CD4-positive, CD25-positive, alpha-beta regulatory T cell (primary cell): ENCODE measurements at regions not wholly inside any gene's neighbourhood (a gene's known extent, or its start where the extent isn't known, plus 50 kb on each side); places are given as distances from the start of the nearest gene placed in this dataset.

Experiments
- ATAC-seq, 2 donors: fragments of 150-1000 bp; cut with Tn5 transposase; one replicate each; pipeline ENCODE4 v1.10.0; 2021; ENCODE audit warnings: low read depth in 2 of 2, moderate number of reproducible peaks in 2 of 2, moderate library complexity in 1 of 2
- DNase-seq, 3 donors: peaks; one replicate each; pipeline versions ENCODE4 v3.0.0 to v3.0.0-alpha.2; 2012 to 2022; ENCODE audit warnings: mixed read lengths in 1 of 3
- H3K27ac ChIP-seq: one replicate; pipeline ENCODE4 v1.7.0; 2013; ENCODE audit warnings: mild to moderate bottlenecking, low read length; ENCODE audit not compliant: insufficient read depth, poor library complexity, severe bottlenecking
- H3K27me3 ChIP-seq: one replicate; pipeline ENCODE4 v1.7.0; 2013; ENCODE audit warnings: low read length; ENCODE audit not compliant: control insufficient read depth, insufficient read depth
- H3K36me3 ChIP-seq: one replicate; pipeline ENCODE4 v1.7.0; 2013; ENCODE audit warnings: mild to moderate bottlenecking, low read length, moderate library complexity; ENCODE audit not compliant: control insufficient read depth, insufficient read depth
- H3K4me1 ChIP-seq: 2 replicates; pipeline ENCODE4 v1.7.0; 2013; ENCODE audit warnings: mild to moderate bottlenecking, low read length; ENCODE audit not compliant: insufficient read depth, control insufficient read depth, poor library complexity, severe bottlenecking
- H3K4me3 ChIP-seq: one replicate; pipeline ENCODE4 v1.7.0; 2013; ENCODE audit warnings: low read depth, mild to moderate bottlenecking, low read length, moderate library complexity
- H3K9me3 ChIP-seq, 2 experiments: 1 replicate in 1 of 2; 2 replicates in 1 of 2; pipeline ENCODE4 v1.7.0; 2013; ENCODE audit warnings: low read length in 2 of 2, mild to moderate bottlenecking in 1 of 2, moderate library complexity in 1 of 2; ENCODE audit not compliant: control insufficient read depth in 2 of 2
- H3K27ac Mint-ChIP-seq, 3 donors: one replicate each; pipeline ENCODE4 v1.8.0; 2020 to 2022; ENCODE audit warnings: mild to moderate bottlenecking in 3 of 3, mixed read lengths in 3 of 3, moderate library complexity in 2 of 3
- H3K27me3 Mint-ChIP-seq: one replicate; pipeline ENCODE4 v1.8.0; 2022; ENCODE audit warnings: mild to moderate bottlenecking, mixed read lengths
- H3K36me3 Mint-ChIP-seq: one replicate; pipeline ENCODE4 v1.8.0; 2020; ENCODE audit warnings: mixed read lengths
- H3K4me1 Mint-ChIP-seq, 4 donors: one replicate each; pipeline ENCODE4 v1.8.0; 2020 to 2022; ENCODE audit warnings: mixed read lengths in 4 of 4, mild to moderate bottlenecking in 1 of 4
- H3K4me3 Mint-ChIP-seq, 4 donors: one replicate each; pipeline ENCODE4 v1.8.0; 2020 to 2022; ENCODE audit warnings: mild to moderate bottlenecking in 4 of 4, mixed read lengths in 4 of 4, moderate library complexity in 3 of 4
- H3K9me3 Mint-ChIP-seq, 7 donors: one replicate each; pipeline ENCODE4 v1.8.0; 2020 to 2022; ENCODE audit warnings: mixed read lengths in 7 of 7, mild to moderate bottlenecking in 3 of 7, moderate library complexity in 2 of 7

DNA sequence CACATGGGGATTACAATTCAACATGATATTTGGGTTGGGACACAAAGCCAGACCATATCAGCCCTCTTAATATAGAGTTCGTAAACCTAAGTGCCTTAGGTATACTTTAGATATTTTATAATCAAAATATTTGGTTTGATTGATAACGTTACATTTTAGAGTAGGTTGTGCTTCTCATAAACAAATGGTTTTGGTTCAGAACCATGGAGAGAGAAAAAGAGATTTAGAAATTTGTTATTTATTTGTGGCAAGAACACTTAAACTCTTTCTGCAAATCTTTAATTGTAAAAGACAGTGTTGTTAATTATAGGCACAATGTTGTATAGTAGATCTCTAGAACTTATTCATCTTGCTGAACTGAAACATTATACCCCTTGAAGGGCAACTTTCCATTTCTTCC lies 298.8 kb downstream of the TENT4A start:
- ATAC-seq (no peak), DNase-seq (no peak)
- Histone ChIP-seq H3K27me3 (no peaks in the 10 kb centered on the region), H3K4me1 (no peaks in the 10 kb centered on the region), H3K36me3 (no peaks in the 10 kb centered on the region), H3K9me3 (no peaks in the 10 kb centered on the region), H3K27ac (no peak overlapping the region), H3K4me3 (no peak overlapping the region)
- H3K4me1 Mint-ChIP-seq = no peaks in the 10 kb centered on the region
- no peaks in the 10 kb centered on the region for H3K27me3 Mint-ChIP-seq
- peaks cover 0 to 4% (median 2%) of the 10 kb centered on the region in 7 donors for H3K9me3 Mint-ChIP-seq
- H3K4me3 Mint-ChIP-seq = no peak overlapping the region
- H3K36me3 Mint-ChIP-seq = no peaks in the 10 kb centered on the region
- no peak overlapping the region for H3K27ac Mint-ChIP-seq

DNA sequence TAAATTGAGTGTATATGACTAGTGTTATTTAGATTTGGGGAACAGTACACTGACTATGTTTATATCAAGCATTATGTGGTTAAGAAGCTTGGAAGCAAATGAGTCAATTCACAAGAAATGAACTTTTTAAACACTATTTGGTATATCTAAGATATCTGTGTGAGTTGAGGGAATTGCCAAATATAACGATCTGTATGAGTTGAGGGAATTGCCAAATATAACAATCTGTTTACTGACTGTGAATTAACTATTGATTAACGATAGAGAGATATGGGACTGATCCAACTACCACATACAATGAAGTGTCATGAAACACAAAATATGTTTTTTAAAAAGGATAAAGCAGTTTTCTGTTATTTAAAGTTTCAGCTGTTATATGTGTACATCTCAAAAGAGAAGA lies 301.4 kb downstream of the TENT4A start:
- H3K36me3 ChIP-seq = no peaks in the 10 kb centered on the region
- no peak for DNase-seq
- Mint-ChIP-seq H3K27ac (no peak overlapping the region), H3K9me3 (peaks cover 0 to 4% (median 2%) of the 10 kb centered on the region in 7 donors), H3K4me3 (peak overlapping the region in 1 of 4 donors; percentile 33), H3K27me3 (no peaks in the 10 kb centered on the region), H3K4me1 (no peaks in the 10 kb centered on the region), H3K36me3 (no peaks in the 10 kb centered on the region)
- no peak overlapping the region for H3K27ac ChIP-seq
- H3K9me3 ChIP-seq = no peaks in the 10 kb centered on the region
- no peak for ATAC-seq
- H3K4me1 ChIP-seq = no peaks in the 10 kb centered on the region
- no peak overlapping the region for H3K4me3 ChIP-seq
- no peaks in the 10 kb centered on the region for H3K27me3 ChIP-seq

DNA sequence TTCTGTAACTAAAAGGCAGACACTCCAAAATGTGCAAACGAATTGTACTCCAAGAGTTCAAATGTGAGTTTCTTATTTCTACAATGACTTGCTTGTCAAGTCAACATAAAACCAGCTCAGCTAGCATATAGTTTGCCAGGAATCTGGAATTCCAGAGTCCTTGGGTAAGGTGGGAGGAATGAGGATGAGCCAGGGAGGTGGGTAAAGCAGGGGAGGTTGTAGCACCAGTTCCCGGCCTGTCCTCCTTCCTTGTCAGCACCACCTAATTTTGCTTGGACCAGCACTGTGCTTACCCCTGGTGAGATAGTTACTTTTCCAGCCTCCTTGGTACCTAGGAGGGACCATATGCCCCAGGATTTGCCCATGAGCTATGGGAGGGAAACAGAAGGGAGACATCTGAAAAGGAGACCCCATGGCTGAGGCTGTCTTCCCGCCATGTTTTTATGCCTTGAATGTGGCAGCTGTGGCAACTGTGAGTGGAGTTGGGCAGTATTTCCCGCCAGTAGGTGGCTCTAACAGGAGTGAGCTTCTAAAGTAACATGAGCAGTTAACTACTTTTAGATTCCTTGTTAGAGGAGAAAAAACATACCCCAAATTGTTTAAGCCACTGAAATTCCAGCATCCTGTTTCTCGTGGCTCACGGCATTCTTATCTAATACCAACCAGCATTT lies 302.5 kb downstream of the TENT4A start:
- H3K27ac ChIP-seq = no peak overlapping the region
- Mint-ChIP-seq H3K4me1 (no peaks in the 10 kb centered on the region), H3K36me3 (no peaks in the 10 kb centered on the region), H3K27me3 (no peaks in the 10 kb centered on the region), H3K9me3 (peaks cover 0 to 9% (median 4%) of the 10 kb centered on the region in 7 donors), H3K4me3 (no peak overlapping the region), H3K27ac (no peak overlapping the region)
- H3K9me3 ChIP-seq = no peaks in the 10 kb centered on the region
- DNase-seq (no peak), ATAC-seq (no peak)
- H3K4me1 ChIP-seq = no peaks in the 10 kb centered on the region
- no peaks in the 10 kb centered on the region for H3K27me3 ChIP-seq
- no peaks in the 10 kb centered on the region for H3K36me3 ChIP-seq
- H3K4me3 ChIP-seq = no peak overlapping the region

DNA sequence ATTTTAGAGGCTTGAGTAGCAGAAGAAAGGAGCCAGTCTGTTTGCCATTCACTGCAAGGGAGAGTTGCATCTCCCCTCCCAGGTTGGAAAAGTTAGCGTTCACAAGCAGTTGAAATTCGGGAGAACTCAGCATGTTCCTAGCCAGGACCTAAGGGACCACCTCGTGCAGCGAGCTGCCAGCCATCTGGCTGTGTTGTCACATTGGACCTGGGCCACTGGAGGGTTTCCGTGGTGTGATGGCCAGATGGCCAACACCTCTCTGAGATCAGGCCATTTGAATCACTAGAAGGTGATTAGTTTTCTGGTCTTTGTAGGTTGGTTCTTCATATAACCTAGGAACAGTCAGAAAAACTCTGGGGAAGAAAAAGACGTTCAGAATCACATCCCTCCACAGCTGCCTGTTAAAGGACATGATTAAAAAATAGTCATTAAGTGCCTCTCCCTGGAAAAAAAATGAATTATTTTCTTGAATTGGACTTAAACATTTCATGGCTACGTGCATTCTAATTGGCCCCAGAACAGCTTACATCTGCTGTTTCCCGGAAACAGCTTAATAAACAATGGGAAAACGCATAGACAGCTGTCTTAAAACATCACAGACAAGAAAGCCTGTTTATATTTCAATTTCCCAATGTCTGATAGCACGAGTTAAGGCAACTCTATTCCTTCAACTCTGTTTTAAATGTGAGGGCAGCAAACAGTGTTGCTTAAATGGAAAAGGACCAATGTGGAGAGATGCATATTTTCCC lies 303.9 kb downstream of the TENT4A start:
- H3K27me3 ChIP-seq = no peaks in the 10 kb centered on the region
- H3K27me3 Mint-ChIP-seq = no peaks in the 10 kb centered on the region
- H3K36me3 Mint-ChIP-seq = no peaks in the 10 kb centered on the region
- no peak overlapping the region for H3K4me3 ChIP-seq
- no peaks in the 10 kb centered on the region for H3K36me3 ChIP-seq
- no peaks in the 10 kb centered on the region for H3K4me1 ChIP-seq
- peaks cover under 1 to 14% of the 10 kb centered on the region in 2 experiments for H3K9me3 ChIP-seq
- H3K4me1 Mint-ChIP-seq = no peaks in the 10 kb centered on the region
- peaks cover 0 to 15% (median 6%) of the 10 kb centered on the region in 7 donors for H3K9me3 Mint-ChIP-seq
- H3K4me3 Mint-ChIP-seq = no peak overlapping the region
- ATAC-seq (no peak), DNase-seq (no peak)
- no peak overlapping the region for H3K27ac Mint-ChIP-seq
- no peak overlapping the region for H3K27ac ChIP-seq

DNA sequence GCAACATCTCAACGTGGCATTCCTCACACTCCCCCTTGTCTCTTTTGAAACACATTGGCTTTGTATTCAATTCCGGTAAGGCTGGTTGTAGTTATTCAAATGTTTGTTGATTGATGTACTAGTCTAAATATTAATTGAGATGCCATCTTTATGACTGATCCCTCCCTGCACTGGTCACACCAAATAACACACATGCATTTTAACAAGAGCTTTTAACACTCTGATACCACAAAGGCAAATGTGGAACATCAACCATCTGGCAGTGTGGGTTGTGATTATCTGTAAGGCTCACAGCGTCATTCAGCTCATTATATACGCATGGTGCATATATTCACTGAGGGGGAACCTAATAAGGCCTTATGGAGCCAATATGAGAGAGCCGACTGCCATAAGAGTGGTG lies 305.0 kb downstream of the TENT4A start:
- DNase-seq (no peak), ATAC-seq (no peak)
- Mint-ChIP-seq H3K4me1 (no peaks in the 10 kb centered on the region), H3K36me3 (no peaks in the 10 kb centered on the region), H3K9me3 (peaks cover 0 to 23% (median 6%) of the 10 kb centered on the region in 7 donors), H3K27me3 (no peaks in the 10 kb centered on the region), H3K4me3 (no peak overlapping the region), H3K27ac (no peak overlapping the region)
- H3K4me1 ChIP-seq = no peaks in the 10 kb centered on the region
- H3K9me3 ChIP-seq = peaks cover 11 to 24% of the 10 kb centered on the region in 2 experiments
- no peak overlapping the region for H3K4me3 ChIP-seq
- H3K36me3 ChIP-seq = no peaks in the 10 kb centered on the region
- H3K27me3 ChIP-seq = no peaks in the 10 kb centered on the region
- H3K27ac ChIP-seq = no peak overlapping the region

DNA sequence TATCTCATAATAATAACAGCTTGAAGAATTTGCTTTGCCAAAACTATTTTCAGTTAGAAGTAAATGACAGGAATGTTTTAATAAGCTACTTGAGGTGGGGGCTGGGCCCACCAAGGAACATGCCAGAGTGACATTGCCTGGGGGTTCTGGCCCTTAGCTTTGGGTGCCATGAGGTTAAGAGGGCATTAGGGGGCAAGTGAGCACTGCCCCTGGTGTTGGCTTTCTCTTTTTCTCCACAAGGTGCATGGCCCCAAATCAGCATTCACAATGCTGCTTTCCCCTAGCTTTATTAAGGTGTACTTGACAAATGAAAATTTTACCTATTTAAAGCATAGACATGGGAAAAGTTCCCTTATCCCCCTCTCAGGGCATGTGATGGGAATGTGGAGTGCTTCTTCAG lies 305.4 kb downstream of the TENT4A start:
- H3K27me3 Mint-ChIP-seq = no peaks in the 10 kb centered on the region
- no peak overlapping the region for H3K4me3 ChIP-seq
- no peaks in the 10 kb centered on the region for H3K36me3 Mint-ChIP-seq
- H3K4me3 Mint-ChIP-seq = no peak overlapping the region
- no peaks in the 10 kb centered on the region for H3K4me1 Mint-ChIP-seq
- ATAC-seq = no peak
- no peaks in the 10 kb centered on the region for H3K4me1 ChIP-seq
- DNase-seq = no peak
- no peaks in the 10 kb centered on the region for H3K27me3 ChIP-seq
- H3K9me3 Mint-ChIP-seq = peaks cover 0 to 27% (median 7%) of the 10 kb centered on the region in 7 donors
- no peak overlapping the region for H3K27ac Mint-ChIP-seq
- H3K9me3 ChIP-seq = peaks cover 15 to 28% of the 10 kb centered on the region in 2 experiments
- no peak overlapping the region for H3K27ac ChIP-seq
- H3K36me3 ChIP-seq = no peaks in the 10 kb centered on the region

DNA sequence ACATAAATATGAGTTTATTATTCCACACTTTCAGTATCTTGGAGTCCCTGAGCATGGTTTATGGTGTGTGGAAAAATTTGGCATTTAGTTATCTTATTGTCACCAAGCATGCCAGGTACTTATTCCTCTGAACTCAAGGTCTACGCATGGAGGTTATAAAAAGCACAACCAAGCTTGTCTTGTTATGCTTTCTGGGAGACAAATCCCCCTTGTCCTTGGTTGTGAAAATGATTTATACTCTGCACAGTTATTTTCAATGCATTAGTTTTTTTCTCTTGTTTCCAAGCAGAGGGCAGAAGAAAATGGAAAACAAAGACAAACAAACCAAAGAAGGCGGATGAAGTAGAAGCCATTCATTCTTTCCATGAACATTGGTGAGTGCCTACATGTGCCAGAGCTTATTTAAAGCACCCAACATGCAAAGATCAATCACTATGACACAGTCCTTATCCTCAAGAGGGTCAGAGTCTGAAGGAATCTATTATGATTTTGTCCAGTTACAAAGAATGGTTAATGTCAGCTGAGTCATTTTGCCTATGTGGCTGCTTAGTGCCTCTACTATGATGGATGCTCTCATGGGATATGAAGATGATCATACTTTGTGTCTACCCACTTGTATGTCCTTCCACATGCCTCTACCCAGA lies 323.1 kb downstream of the TENT4A start:
- H3K4me1 ChIP-seq = no peaks in the 10 kb centered on the region
- no peaks in the 10 kb centered on the region for H3K4me1 Mint-ChIP-seq
- no peak overlapping the region for H3K27ac ChIP-seq
- DNase-seq (no peak), ATAC-seq (no peak)
- no peaks in the 10 kb centered on the region for H3K36me3 Mint-ChIP-seq
- H3K4me3 ChIP-seq = no peak overlapping the region
- H3K4me3 Mint-ChIP-seq = no peak overlapping the region
- H3K27ac Mint-ChIP-seq = no peak overlapping the region
- no peaks in the 10 kb centered on the region for H3K36me3 ChIP-seq
- no peaks in the 10 kb centered on the region for H3K27me3 ChIP-seq
- H3K27me3 Mint-ChIP-seq = no peaks in the 10 kb centered on the region
- H3K9me3 Mint-ChIP-seq = peaks cover 0 to 3% (median 0%) of the 10 kb centered on the region in 7 donors
- no peaks in the 10 kb centered on the region for H3K9me3 ChIP-seq
